CD4-positive, alpha-beta T cell treated with Interferon alpha-2 for 1 hour (primary cell): ENCODE measurements at regions not wholly inside any gene's neighbourhood (a gene's known extent, or its start where the extent isn't known, plus 50 kb on each side); places are given as distances from the start of the nearest gene placed in this dataset.
"Not testable (repeated sequence)": the region's sequence is repeated elsewhere in the genome, so short reads cannot be mapped to it uniquely, and the experiment has no call there.

ENCODE experiments used
- DNase-seq, 2 donors: peaks; one replicate each; pipeline ENCODE4 v3.0.0-alpha.2; 2020 to 2022

GRCh38 chr5:30581198-30581935 lies 612.1 kb upstream of the CDH6 start:
- DNase-seq = no peak

- DNase-seq = no peak
Observed at GRCh38 chr5:30574761-30575160, 618.7 kb upstream of the CDH6 start.

- no peak for DNase-seq
Observed at GRCh38 chr5:30572279-30572678, 621.2 kb upstream of the CDH6 start.

- no peak for DNase-seq
Observed at GRCh38 chr5:30561771-30562170, 631.7 kb upstream of the CDH6 start.

- no peak for DNase-seq
Observed at GRCh38 chr5:30551618-30552017, 641.9 kb upstream of the CDH6 start.

- no peak for DNase-seq
Observed at GRCh38 chr5:30548580-30549305, 644.7 kb upstream of the CDH6 start.

GRCh38 chr5:30540150-30540549 lies 653.3 kb upstream of the CDH6 start:
- DNase-seq = no peak

GRCh38 chr5:30539004-30539634 lies 654.4 kb upstream of the CDH6 start:
- no peak for DNase-seq

- no peak for DNase-seq
Observed at GRCh38 chr5:30525353-30525752, 668.1 kb upstream of the CDH6 start.

- no peak for DNase-seq
Observed at GRCh38 chr5:30524428-30524827, 669.1 kb upstream of the CDH6 start.

GRCh38 chr5:30523061-30523460 lies 670.4 kb upstream of the CDH6 start:
- no peak for DNase-seq

GRCh38 chr5:30505014-30505886 lies 688.2 kb upstream of the CDH6 start:
- no peak for DNase-seq

GRCh38 chr5:30502277-30502676 lies 691.2 kb upstream of the CDH6 start:
- DNase-seq = no peak

GRCh38 chr5:30501065-30501464 lies 692.4 kb upstream of the CDH6 start:
- no peak for DNase-seq

GRCh38 chr5:30500513-30500912 lies 693.0 kb upstream of the CDH6 start:
- DNase-seq = no peak

GRCh38 chr5:30499402-30499801 lies 694.1 kb upstream of the CDH6 start:
- no peak for DNase-seq

GRCh38 chr5:30498972-30499371 lies 694.5 kb upstream of the CDH6 start:
- no peak for DNase-seq

- DNase-seq = not testable (repeated sequence)
Observed at GRCh38 chr5:30498509-30498908, 695.0 kb upstream of the CDH6 start.

GRCh38 chr5:30494113-30494512 lies 699.4 kb upstream of the CDH6 start:
- DNase-seq = not testable (repeated sequence)

- DNase-seq = no peak
Observed at GRCh38 chr5:30479104-30479503, 714.4 kb upstream of the CDH6 start.

GRCh38 chr5:30475429-30475828 lies 718.1 kb upstream of the CDH6 start:
- no peak for DNase-seq

GRCh38 chr5:30469691-30470090 lies 723.8 kb upstream of the CDH6 start:
- DNase-seq = no peak

GRCh38 chr5:30458681-30459080 lies 734.8 kb upstream of the CDH6 start:
- no peak for DNase-seq
